Liver (tissue), 7 donors: ENCODE measurements at regions not wholly inside any gene's neighbourhood (a gene's known extent, or its start where the extent isn't known, plus 50 kb on each side); places are given as distances from the start of the nearest gene placed in this dataset.
"Not testable (repeated sequence)": the region's sequence is repeated elsewhere in the genome, so short reads cannot be mapped to it uniquely, and the experiment has no call there.

Experiments
- DNase-seq: peaks from one replicate; pipeline ENCODE4 v3.0.0-alpha.2; 2017; ENCODE audit warnings: low spot score
- H3K27ac ChIP-seq, 2 donors: one replicate each; pipeline ENCODE4 v1.7.0; 2013; ENCODE audit warnings: inconsistent platforms in 2 of 2, low read length in 2 of 2, control low read depth in 1 of 2, low read depth in 1 of 2, mild to moderate bottlenecking in 1 of 2
- H3K27me3 ChIP-seq, 4 donors: one replicate each; pipeline versions ENCODE4 v1.6.1 to v1.7.0; 2013; ENCODE audit warnings: low read length in 3 of 4, inconsistent platforms in 1 of 4, mild to moderate bottlenecking in 1 of 4, moderate library complexity in 1 of 4; ENCODE audit not compliant: control insufficient read depth in 4 of 4, insufficient read depth in 4 of 4
- H3K36me3 ChIP-seq, 4 donors: one replicate each; pipeline versions ENCODE4 v1.6.1 to v1.7.0; 2013; ENCODE audit warnings: low read length in 3 of 4, mild to moderate bottlenecking in 3 of 4, low read depth in 1 of 4, moderate library complexity in 1 of 4; ENCODE audit not compliant: control insufficient read depth in 4 of 4, insufficient read depth in 3 of 4
- H3K4me1 ChIP-seq, 4 donors: one replicate each; pipeline versions ENCODE4 v1.6.1 to v1.7.0; 2013; ENCODE audit warnings: low read length in 3 of 4, mild to moderate bottlenecking in 3 of 4, moderate library complexity in 1 of 4; ENCODE audit not compliant: control insufficient read depth in 4 of 4, insufficient read depth in 4 of 4
- H3K4me3 ChIP-seq, 3 donors: one replicate each; pipeline versions ENCODE4 v1.6.1 to v1.7.0; 2013; ENCODE audit warnings: low read length in 3 of 3, control low read depth in 1 of 3, low read depth in 1 of 3, mild to moderate bottlenecking in 1 of 3
- H3K9ac ChIP-seq, 2 donors: one replicate each; pipeline ENCODE4 v1.7.0; 2013; ENCODE audit warnings: low read length in 2 of 2, mild to moderate bottlenecking in 2 of 2, moderate library complexity in 2 of 2, control low read depth in 1 of 2, low read depth in 1 of 2
- H3K9me3 ChIP-seq, 4 donors: one replicate each; pipeline versions ENCODE4 v1.6.1 to v1.7.0; 2013; ENCODE audit warnings: low read length in 3 of 4; ENCODE audit not compliant: control insufficient read depth in 4 of 4
- EGR1 ChIP-seq, 2 donors: IDR thresholded peaks; 2 replicates each; pipeline ENCODE4 v1.6.1; 2016 to 2018; ENCODE audit warnings: antibody characterized with exemption in 2 of 2, low read depth in 2 of 2
- FOXA2 ChIP-seq: IDR thresholded peaks from 2 replicates; pipeline ENCODE4 v1.6.1; 2016; ENCODE audit warnings: antibody characterized with exemption
- GABPA ChIP-seq, 2 donors: IDR thresholded peaks in 1 of 2; conservative IDR thresholded peaks in 1 of 2; 2 replicates each; pipeline ENCODE4 v1.6.1; 2016; ENCODE audit warnings: antibody characterized with exemption in 2 of 2, mild to moderate bottlenecking in 1 of 2, moderate library complexity in 1 of 2
- HNF4A ChIP-seq, 2 donors: conservative IDR thresholded peaks; 2 replicates each; pipeline ENCODE4 v1.6.1; 2016; ENCODE audit warnings: antibody characterized with exemption in 2 of 2, mild to moderate bottlenecking in 2 of 2
- JUND ChIP-seq, 2 donors: IDR thresholded peaks; 2 replicates each; pipeline ENCODE4 v1.6.1; 2016; ENCODE audit warnings: antibody characterized with exemption in 2 of 2
- RXRA ChIP-seq, 2 donors: IDR thresholded peaks; 2 replicates each; pipeline ENCODE4 v1.6.1; 2017 to 2018; ENCODE audit warnings: antibody characterized with exemption in 2 of 2, mild to moderate bottlenecking in 1 of 2
- TAF1 ChIP-seq: conservative IDR thresholded peaks from 2 replicates; pipeline ENCODE4 v1.6.1; 2016; ENCODE audit warnings: antibody characterized with exemption, mild to moderate bottlenecking
- WGBS: extraction: QIAGEN DNeasy Blood & Tissue Kit; methylation state at CpG from one replicate; pipeline ENCODE4 v1.1.7; 2013; 5-methylcytosine and 5-hydroxymethylcytosine counted together
- TF ChIP-seq, protein P1 (sequence below): IDR thresholded peaks from 2 replicates; pipeline ENCODE4 v1.6.1; 2016; ENCODE audit warnings: antibody characterized with exemption, mild to moderate bottlenecking
- TF ChIP-seq, protein P2 (sequence below): IDR thresholded peaks from 2 replicates; pipeline ENCODE4 v1.6.1; 2016; ENCODE audit warnings: antibody characterized with exemption
- TF ChIP-seq, protein P3 (sequence below): IDR thresholded peaks from 2 replicates; pipeline ENCODE4 v1.6.1; 2016; ENCODE audit warnings: antibody characterized with exemption
- TF ChIP-seq, protein P4 (sequence below): IDR thresholded peaks from 2 replicates; pipeline ENCODE4 v1.6.1; 2016; ENCODE audit warnings: antibody characterized with exemption
- donor health status: healthy.
- donor health status: healthy.
- donor health status: healthy.
- donor health status: healthy.

DNA sequence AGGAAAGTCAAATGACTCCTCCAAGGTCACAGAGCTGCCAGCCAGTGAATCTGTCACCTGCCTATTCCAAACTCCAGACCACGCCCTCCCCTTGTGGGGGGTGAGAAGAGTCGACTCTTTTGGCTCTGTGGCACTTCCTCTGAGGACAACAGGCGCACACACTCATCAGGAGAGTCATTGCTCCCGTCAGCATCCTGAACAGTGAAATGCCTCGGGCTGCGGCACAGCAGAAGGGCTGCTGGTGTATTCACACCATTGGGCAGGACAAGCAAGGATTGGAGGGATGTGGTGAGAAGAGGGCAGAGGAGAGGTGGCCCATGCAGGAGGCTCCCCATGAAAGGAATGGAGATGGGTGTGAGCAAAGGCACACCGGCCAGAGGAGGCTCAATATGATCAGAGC, 239.0 kb downstream of the TOMM20 start:
- TF ChIP-seq, protein P1, sequence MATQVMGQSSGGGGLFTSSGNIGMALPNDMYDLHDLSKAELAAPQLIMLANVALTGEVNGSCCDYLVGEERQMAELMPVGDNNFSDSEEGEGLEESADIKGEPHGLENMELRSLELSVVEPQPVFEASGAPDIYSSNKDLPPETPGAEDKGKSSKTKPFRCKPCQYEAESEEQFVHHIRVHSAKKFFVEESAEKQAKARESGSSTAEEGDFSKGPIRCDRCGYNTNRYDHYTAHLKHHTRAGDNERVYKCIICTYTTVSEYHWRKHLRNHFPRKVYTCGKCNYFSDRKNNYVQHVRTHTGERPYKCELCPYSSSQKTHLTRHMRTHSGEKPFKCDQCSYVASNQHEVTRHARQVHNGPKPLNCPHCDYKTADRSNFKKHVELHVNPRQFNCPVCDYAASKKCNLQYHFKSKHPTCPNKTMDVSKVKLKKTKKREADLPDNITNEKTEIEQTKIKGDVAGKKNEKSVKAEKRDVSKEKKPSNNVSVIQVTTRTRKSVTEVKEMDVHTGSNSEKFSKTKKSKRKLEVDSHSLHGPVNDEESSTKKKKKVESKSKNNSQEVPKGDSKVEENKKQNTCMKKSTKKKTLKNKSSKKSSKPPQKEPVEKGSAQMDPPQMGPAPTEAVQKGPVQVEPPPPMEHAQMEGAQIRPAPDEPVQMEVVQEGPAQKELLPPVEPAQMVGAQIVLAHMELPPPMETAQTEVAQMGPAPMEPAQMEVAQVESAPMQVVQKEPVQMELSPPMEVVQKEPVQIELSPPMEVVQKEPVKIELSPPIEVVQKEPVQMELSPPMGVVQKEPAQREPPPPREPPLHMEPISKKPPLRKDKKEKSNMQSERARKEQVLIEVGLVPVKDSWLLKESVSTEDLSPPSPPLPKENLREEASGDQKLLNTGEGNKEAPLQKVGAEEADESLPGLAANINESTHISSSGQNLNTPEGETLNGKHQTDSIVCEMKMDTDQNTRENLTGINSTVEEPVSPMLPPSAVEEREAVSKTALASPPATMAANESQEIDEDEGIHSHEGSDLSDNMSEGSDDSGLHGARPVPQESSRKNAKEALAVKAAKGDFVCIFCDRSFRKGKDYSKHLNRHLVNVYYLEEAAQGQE = no peak
- no peak for TF ChIP-seq GABPA (IDR thresholded peaks at IDR 0.05 in 1 of 2, conservative IDR thresholded peaks at IDR 0.05 in 1 of 2)
- TF ChIP-seq, protein P2, sequence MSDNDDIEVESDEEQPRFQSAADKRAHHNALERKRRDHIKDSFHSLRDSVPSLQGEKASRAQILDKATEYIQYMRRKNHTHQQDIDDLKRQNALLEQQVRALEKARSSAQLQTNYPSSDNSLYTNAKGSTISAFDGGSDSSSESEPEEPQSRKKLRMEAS = no peak
- TF ChIP-seq JUND (IDR thresholded peaks at IDR 0.05) = no peak
- no peak for TF ChIP-seq FOXA2
- no peak for TF ChIP-seq HNF4A (conservative IDR thresholded peaks at IDR 0.05)
- TF ChIP-seq RXRA (IDR thresholded peaks at IDR 0.05) = no peak
- TF ChIP-seq, protein P3, sequence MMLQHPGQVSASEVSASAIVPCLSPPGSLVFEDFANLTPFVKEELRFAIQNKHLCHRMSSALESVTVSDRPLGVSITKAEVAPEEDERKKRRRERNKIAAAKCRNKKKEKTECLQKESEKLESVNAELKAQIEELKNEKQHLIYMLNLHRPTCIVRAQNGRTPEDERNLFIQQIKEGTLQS = no peak
- TF ChIP-seq, protein P4, sequence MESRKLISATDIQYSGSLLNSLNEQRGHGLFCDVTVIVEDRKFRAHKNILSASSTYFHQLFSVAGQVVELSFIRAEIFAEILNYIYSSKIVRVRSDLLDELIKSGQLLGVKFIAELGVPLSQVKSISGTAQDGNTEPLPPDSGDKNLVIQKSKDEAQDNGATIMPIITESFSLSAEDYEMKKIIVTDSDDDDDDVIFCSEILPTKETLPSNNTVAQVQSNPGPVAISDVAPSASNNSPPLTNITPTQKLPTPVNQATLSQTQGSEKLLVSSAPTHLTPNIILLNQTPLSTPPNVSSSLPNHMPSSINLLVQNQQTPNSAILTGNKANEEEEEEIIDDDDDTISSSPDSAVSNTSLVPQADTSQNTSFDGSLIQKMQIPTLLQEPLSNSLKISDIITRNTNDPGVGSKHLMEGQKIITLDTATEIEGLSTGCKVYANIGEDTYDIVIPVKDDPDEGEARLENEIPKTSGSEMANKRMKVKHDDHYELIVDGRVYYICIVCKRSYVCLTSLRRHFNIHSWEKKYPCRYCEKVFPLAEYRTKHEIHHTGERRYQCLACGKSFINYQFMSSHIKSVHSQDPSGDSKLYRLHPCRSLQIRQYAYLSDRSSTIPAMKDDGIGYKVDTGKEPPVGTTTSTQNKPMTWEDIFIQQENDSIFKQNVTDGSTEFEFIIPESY = no peak
- TF ChIP-seq EGR1 (IDR thresholded peaks at IDR 0.05; ENCODE audit: low read depth in 2 of 2) = no peak
- TF ChIP-seq TAF1 = no peak
- 78% methylated on average over 7 of the region's 7 CpGs for WGBS

DNA sequence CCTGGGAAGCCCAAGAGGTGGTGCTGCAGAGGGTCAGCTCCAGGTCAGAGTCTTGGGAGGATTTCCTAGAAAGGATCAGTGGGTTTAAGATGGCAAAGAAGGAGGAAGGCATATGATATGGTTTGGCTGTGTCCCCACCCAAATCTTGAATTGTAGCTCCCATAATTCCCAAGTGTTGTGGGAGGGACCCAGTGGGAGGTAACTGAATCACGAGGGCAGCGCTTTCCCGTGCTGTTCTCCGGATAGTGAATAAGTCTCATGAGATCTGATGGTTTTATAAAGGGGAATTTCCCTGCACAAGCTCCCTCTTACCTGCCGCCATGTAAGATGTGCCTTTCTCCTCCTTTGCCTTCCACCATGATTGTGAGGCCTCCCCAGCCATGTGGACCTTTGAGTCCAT, 240.4 kb downstream of the TOMM20 start:
- not testable (repeated sequence) for DNase-seq
- 97% methylated on average over 5 of the region's 5 CpGs for WGBS

More for the DNA sequence above, 239.0 kb downstream of the TOMM20 start:
- DNase-seq = no peak
- no peaks in the 10 kb centered on the region for H3K27me3 ChIP-seq
- no peak overlapping the region for H3K27ac ChIP-seq
- H3K36me3 ChIP-seq = no peaks in the 10 kb centered on the region
- H3K4me3 ChIP-seq = no peak overlapping the region
- peaks cover 0 to 5% (median 1%) of the 10 kb centered on the region in 4 donors for H3K4me1 ChIP-seq
- no peak overlapping the region for H3K9ac ChIP-seq
- H3K9me3 ChIP-seq = no peaks in the 10 kb centered on the region

More for the DNA sequence above, 240.4 kb downstream of the TOMM20 start:
- H3K4me3 ChIP-seq, H3K9me3 ChIP-seq, H3K4me1 ChIP-seq, H3K27ac ChIP-seq, H3K27me3 ChIP-seq, H3K9ac ChIP-seq, H3K36me3 ChIP-seq: not testable (repeated sequence)
